ENCODE measurements at regions not wholly inside any gene's neighbourhood (a gene's known extent, or its start where the extent isn't known, plus 50 kb on each side); places are given as distances from the start of the nearest gene placed in this dataset.

DNA sequence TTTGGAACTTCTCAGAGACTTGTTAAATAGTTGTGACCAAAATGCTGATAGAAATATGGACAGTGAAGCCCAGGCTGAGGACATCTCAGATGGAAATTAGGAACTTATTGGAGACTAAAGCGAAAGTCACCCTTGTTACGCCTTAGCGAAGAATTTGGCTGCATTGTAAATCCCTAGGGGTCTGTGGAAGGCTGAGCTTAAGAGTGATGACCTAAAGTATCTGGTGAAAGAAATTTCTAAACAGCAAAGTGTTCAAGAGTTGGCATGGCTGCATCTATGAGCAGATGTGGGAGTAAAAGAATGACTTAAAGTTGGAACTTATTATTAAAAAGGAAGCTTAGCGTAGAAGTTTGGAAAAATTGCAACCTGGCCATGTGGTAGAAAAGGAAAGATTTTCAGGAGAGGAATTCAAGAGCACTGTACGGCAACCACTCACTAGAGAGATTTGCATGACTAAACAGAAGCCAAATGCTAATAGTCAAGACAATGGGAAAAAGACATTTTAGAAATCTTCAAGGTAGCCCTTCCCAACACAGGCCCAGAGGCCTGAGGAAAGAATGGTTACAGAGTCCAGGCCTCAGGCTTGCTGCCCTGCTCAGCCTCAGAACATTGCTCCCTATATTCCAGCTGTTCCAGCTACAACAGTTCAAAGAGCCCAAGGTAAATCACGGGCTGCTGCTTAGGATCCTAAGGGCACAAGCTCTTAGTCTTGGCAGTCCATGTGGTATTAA is 61.6 kb upstream of the TNFRSF21 start:
- no peaks in the 10 kb centered on the region for H3K4me1 ChIP-seq (ENCODE audit: control insufficient read depth in 4 of 4, insufficient read depth in 4 of 4, low read length in 3 of 4)
- TF ChIP-seq CTCF (IDR thresholded peaks at IDR 0.05; ENCODE audit: low read depth, low read length, missing input control) (no peak), EGR1 (IDR thresholded peaks at IDR 0.05; ENCODE audit: low read depth in 2 of 2) (no peak), GABPA (IDR thresholded peaks at IDR 0.05 in 1 of 2, conservative IDR thresholded peaks at IDR 0.05 in 1 of 2) (no peak), SP1 (IDR thresholded peaks at IDR 0.05) (no peak), HNF4A (conservative IDR thresholded peaks at IDR 0.05) (no peak), REST (IDR thresholded peaks at IDR 0.05) (no peak), RXRA (IDR thresholded peaks at IDR 0.05) (no peak), JUND (IDR thresholded peaks at IDR 0.05) (no peak)
- no peak for DNase-seq (ENCODE audit: low spot score)
- H3K4me3 ChIP-seq (ENCODE audit: low read depth in 1 of 3, low read length in 3 of 3) = no peak overlapping the region
- H3K36me3 ChIP-seq (ENCODE audit: control insufficient read depth in 4 of 4, insufficient read depth in 3 of 4, low read depth in 1 of 4, low read length in 3 of 4) = no peaks in the 10 kb centered on the region
- H3K9ac ChIP-seq (ENCODE audit: low read depth in 1 of 2, low read length in 2 of 2) = no peak overlapping the region
- no peak overlapping the region for H3K27ac ChIP-seq (ENCODE audit: low read depth in 1 of 2, low read length in 2 of 2)
- H3K9me3 ChIP-seq (ENCODE audit: control insufficient read depth in 4 of 4, low read length in 3 of 4) = no peaks in the 10 kb centered on the region
- 97% methylated on average over 6 of the region's 6 CpGs for WGBS
- H3K27me3 ChIP-seq (ENCODE audit: control insufficient read depth in 4 of 4, insufficient read depth in 4 of 4, low read length in 3 of 4) = no peaks in the 10 kb centered on the region

DNA sequence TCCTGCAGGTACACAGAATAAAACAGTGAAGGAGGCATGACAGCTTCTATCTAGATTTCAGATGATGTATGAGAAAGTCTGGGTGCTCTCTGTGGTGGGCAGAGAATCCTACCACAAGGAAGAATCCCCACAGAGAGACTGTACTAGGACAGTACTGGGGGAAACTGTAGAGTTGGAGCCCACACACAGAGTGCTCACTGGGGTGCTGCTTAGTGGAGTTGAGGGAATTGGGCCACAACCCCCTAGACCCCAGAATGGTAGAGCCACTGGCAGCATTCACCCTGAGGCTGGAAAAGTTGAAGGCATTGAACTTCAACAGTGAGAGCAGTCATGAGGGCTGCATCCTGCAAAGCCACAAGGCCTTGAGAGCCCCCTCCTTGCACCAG is 62.2 kb upstream of the TNFRSF21 start:
- no peak overlapping the region for H3K4me3 ChIP-seq (ENCODE audit: low read depth in 1 of 3, low read length in 3 of 3)
- DNase-seq (ENCODE audit: low spot score) = no peak
- H3K9ac ChIP-seq (ENCODE audit: low read depth in 1 of 2, low read length in 2 of 2) = no peak overlapping the region
- H3K36me3 ChIP-seq (ENCODE audit: control insufficient read depth in 4 of 4, insufficient read depth in 3 of 4, low read depth in 1 of 4, low read length in 3 of 4) = no peaks in the 10 kb centered on the region
- no peaks in the 10 kb centered on the region for H3K27me3 ChIP-seq (ENCODE audit: control insufficient read depth in 4 of 4, insufficient read depth in 4 of 4, low read length in 3 of 4)
- no peak overlapping the region for H3K27ac ChIP-seq (ENCODE audit: low read depth in 1 of 2, low read length in 2 of 2)
- no peaks in the 10 kb centered on the region for H3K9me3 ChIP-seq (ENCODE audit: control insufficient read depth in 4 of 4, low read length in 3 of 4)
- H3K4me1 ChIP-seq (ENCODE audit: control insufficient read depth in 4 of 4, insufficient read depth in 4 of 4, low read length in 3 of 4) = no peaks in the 10 kb centered on the region
- TF ChIP-seq SP1 (IDR thresholded peaks at IDR 0.05) (no peak), YY1 (IDR thresholded peaks at IDR 0.05) (no peak), HNF4G (IDR thresholded peaks at IDR 0.05) (no peak), CTCF (IDR thresholded peaks at IDR 0.05; ENCODE audit: low read depth, low read length, missing input control) (no peak), REST (IDR thresholded peaks at IDR 0.05) (no peak), NR2F2 (IDR thresholded peaks at IDR 0.05) (no peak), HNF4A (conservative IDR thresholded peaks at IDR 0.05) (no peak), EGR1 (IDR thresholded peaks at IDR 0.05; ENCODE audit: low read depth in 2 of 2) (no peak), ATF3 (IDR thresholded peaks at IDR 0.05) (no peak), FOXA1 (IDR thresholded peaks at IDR 0.05) (no peak), FOXA2 (IDR thresholded peaks at IDR 0.05) (no peak), TAF1 (conservative IDR thresholded peaks at IDR 0.05) (no peak), JUND (IDR thresholded peaks at IDR 0.05) (no peak), RXRA (IDR thresholded peaks at IDR 0.05) (no peak), GABPA (IDR thresholded peaks at IDR 0.05 in 1 of 2, conservative IDR thresholded peaks at IDR 0.05 in 1 of 2) (no peak), ZBTB33 (IDR thresholded peaks at IDR 0.05) (no peak)
- TF ChIP-seq, protein P1, sequence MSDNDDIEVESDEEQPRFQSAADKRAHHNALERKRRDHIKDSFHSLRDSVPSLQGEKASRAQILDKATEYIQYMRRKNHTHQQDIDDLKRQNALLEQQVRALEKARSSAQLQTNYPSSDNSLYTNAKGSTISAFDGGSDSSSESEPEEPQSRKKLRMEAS (IDR thresholded peaks at IDR 0.05) = no peak
